ENCODE measurements at regions not wholly inside any gene's neighbourhood (a gene's known extent, or its start where the extent isn't known, plus 50 kb on each side); places are given as distances from the start of the nearest gene placed in this dataset.
"Not testable (repeated sequence)": the region's sequence is repeated elsewhere in the genome, so short reads cannot be mapped to it uniquely, and the experiment has no call there.

- Histone ChIP-seq H3K9me3 (ENCODE audit: insufficient read depth, low read length) (no peaks in the 10 kb centered on the region), H3K27ac (ENCODE audit: low read length) (no peak overlapping the region), H3K27me3 (ENCODE audit: low read depth, low read length) (peaks cover 2% of the 10 kb centered on the region; the same call in 1 of the 2 replicates), H3K4me3 (ENCODE audit: low read length) (no peak overlapping the region), H4K20me1 (ENCODE audit: insufficient read depth, low read length) (no peaks in the 10 kb centered on the region), H3K4me2 (ENCODE audit: low read length) (no peak overlapping the region), H2AFZ (ENCODE audit: low read depth, low read length) (no peak overlapping the region), H3K9ac (ENCODE audit: low read length) (no peak overlapping the region), H3K4me1 (ENCODE audit: low read length) (peaks cover 4% of the 10 kb centered on the region), H3K36me3 (replicated peaks; ENCODE audit: low read depth, low read length) (no peaks in the 10 kb centered on the region), H3K79me2 (ENCODE audit: low read length) (no peaks in the 10 kb centered on the region)
- TF ChIP-seq, protein P1, sequence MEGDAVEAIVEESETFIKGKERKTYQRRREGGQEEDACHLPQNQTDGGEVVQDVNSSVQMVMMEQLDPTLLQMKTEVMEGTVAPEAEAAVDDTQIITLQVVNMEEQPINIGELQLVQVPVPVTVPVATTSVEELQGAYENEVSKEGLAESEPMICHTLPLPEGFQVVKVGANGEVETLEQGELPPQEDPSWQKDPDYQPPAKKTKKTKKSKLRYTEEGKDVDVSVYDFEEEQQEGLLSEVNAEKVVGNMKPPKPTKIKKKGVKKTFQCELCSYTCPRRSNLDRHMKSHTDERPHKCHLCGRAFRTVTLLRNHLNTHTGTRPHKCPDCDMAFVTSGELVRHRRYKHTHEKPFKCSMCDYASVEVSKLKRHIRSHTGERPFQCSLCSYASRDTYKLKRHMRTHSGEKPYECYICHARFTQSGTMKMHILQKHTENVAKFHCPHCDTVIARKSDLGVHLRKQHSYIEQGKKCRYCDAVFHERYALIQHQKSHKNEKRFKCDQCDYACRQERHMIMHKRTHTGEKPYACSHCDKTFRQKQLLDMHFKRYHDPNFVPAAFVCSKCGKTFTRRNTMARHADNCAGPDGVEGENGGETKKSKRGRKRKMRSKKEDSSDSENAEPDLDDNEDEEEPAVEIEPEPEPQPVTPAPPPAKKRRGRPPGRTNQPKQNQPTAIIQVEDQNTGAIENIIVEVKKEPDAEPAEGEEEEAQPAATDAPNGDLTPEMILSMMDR (IDR thresholded peaks at IDR 0.05; ENCODE audit: low read depth, low read length) = no peak
- no peak for TF ChIP-seq EZH2phosphoT487 (IDR thresholded peaks at IDR 0.05; ENCODE audit: low read depth)
Measured at GRCh38 chr10:33086100-33086499, 128.1 kb upstream of the ITGB1 start.

DNA sequence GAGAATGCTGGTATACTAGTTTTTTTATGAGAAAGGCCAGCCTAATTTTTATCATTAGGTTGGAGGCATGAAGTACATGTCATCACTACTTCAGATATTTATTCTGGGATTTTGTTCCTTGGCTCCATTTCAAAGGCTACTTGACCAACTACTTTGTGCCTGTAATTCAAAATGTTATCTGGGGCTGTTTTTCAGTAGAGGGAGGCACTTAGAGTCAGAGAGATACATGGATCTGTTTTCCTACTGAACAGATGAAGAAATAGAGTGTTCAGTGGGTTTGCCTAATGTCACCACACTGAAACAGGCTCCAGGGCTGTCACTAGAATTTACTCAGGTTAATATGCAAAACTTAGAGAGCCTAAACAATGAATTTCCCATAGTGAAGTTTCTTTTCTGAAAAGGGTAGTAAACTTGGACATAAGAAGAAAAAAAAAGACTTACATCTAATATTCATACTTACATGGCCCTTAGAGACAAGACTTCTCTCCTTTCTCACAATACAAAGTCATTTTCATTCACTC lies 127.3 kb upstream of the ITGB1 start:
- H3K79me2 ChIP-seq (ENCODE audit: low read length) = no peaks in the 10 kb centered on the region
- H3K36me3 ChIP-seq (replicated peaks; ENCODE audit: low read depth, low read length) = no peaks in the 10 kb centered on the region
- H3K27ac ChIP-seq (ENCODE audit: low read length) = no peak overlapping the region
- peaks cover 2% of the 10 kb centered on the region; the same call in 1 of the 2 replicates for H3K27me3 ChIP-seq (ENCODE audit: low read depth, low read length)
- no peaks in the 10 kb centered on the region for H3K9me3 ChIP-seq (ENCODE audit: insufficient read depth, low read length)
- H3K4me2 ChIP-seq (ENCODE audit: low read length) = no peak overlapping the region
- H4K20me1 ChIP-seq (ENCODE audit: insufficient read depth, low read length) = no peaks in the 10 kb centered on the region
- H3K4me3 ChIP-seq (ENCODE audit: low read length) = no peak overlapping the region
- peaks cover 4% of the 10 kb centered on the region for H3K4me1 ChIP-seq (ENCODE audit: low read length)
- TF ChIP-seq, protein P1 (IDR thresholded peaks at IDR 0.05; ENCODE audit: low read depth, low read length) = no peak
- TF ChIP-seq EZH2phosphoT487 (IDR thresholded peaks at IDR 0.05; ENCODE audit: low read depth) = no peak
- H3K9ac ChIP-seq (ENCODE audit: low read length) = no peak overlapping the region
- H2AFZ ChIP-seq (ENCODE audit: low read depth, low read length) = no peak overlapping the region

GRCh38 chr10:33084453-33084852 lies 126.4 kb upstream of the ITGB1 start:
- Histone ChIP-seq H3K36me3 (replicated peaks; ENCODE audit: low read depth, low read length) (no peaks in the 10 kb centered on the region), H3K27ac (ENCODE audit: low read length) (no peak overlapping the region), H3K27me3 (ENCODE audit: low read depth, low read length) (no peaks in the 10 kb centered on the region), H3K79me2 (ENCODE audit: low read length) (no peaks in the 10 kb centered on the region), H3K9ac (ENCODE audit: low read length) (no peak overlapping the region), H3K4me1 (ENCODE audit: low read length) (peaks cover 4% of the 10 kb centered on the region), H3K4me3 (ENCODE audit: low read length) (no peak overlapping the region), H4K20me1 (ENCODE audit: insufficient read depth, low read length) (no peaks in the 10 kb centered on the region), H2AFZ (ENCODE audit: low read depth, low read length) (no peak overlapping the region), H3K9me3 (ENCODE audit: insufficient read depth, low read length) (no peaks in the 10 kb centered on the region), H3K4me2 (ENCODE audit: low read length) (no peak overlapping the region)
- TF ChIP-seq, protein P1 (IDR thresholded peaks at IDR 0.05; ENCODE audit: low read depth, low read length) = no peak
- no peak for TF ChIP-seq EZH2phosphoT487 (IDR thresholded peaks at IDR 0.05; ENCODE audit: low read depth)

- Histone ChIP-seq H3K4me3 (ENCODE audit: low read length) (no peak overlapping the region), H3K4me1 (ENCODE audit: low read length) (no peaks in the 10 kb centered on the region), H3K27me3 (ENCODE audit: low read depth, low read length) (no peaks in the 10 kb centered on the region), H3K9me3 (ENCODE audit: insufficient read depth, low read length) (no peaks in the 10 kb centered on the region), H3K4me2 (ENCODE audit: low read length) (no peak overlapping the region), H3K9ac (ENCODE audit: low read length) (no peak overlapping the region), H3K36me3 (replicated peaks; ENCODE audit: low read depth, low read length) (no peaks in the 10 kb centered on the region), H3K27ac (ENCODE audit: low read length) (no peak overlapping the region), H4K20me1 (ENCODE audit: insufficient read depth, low read length) (no peaks in the 10 kb centered on the region), H3K79me2 (ENCODE audit: low read length) (no peaks in the 10 kb centered on the region), H2AFZ (ENCODE audit: low read depth, low read length) (no peak overlapping the region)
- TF ChIP-seq, protein P1 (IDR thresholded peaks at IDR 0.05; ENCODE audit: low read depth, low read length) = no peak
- TF ChIP-seq EZH2phosphoT487 (IDR thresholded peaks at IDR 0.05; ENCODE audit: low read depth) = no peak
Measured at GRCh38 chr10:33082373-33082895, 124.4 kb upstream of the ITGB1 start.

DNA sequence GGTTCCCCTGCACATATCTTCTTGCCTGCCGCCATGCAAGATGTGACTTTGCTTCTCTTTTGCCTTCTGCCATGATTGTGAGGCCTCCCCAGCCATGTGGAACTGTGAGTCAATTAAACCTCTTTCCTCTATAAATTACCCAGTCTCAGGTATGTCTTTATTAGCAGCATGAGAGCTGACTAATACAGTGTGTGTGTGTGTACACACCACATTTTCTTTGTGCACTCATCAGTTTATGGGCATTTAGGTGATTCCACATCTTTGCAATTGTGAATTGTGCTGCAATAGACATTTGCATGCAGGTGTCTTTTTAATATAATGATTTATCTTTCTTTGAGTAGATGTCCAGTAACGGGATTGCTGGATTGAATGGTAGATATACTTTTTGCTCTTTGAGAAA lies 122.4 kb upstream of the ITGB1 start:
- not testable (repeated sequence) for H3K4me2 ChIP-seq (ENCODE audit: low read length); H4K20me1 ChIP-seq (ENCODE audit: insufficient read depth, low read length); H3K9me3 ChIP-seq (ENCODE audit: insufficient read depth, low read length); H3K9ac ChIP-seq (ENCODE audit: low read length); H3K4me1 ChIP-seq (ENCODE audit: low read length); H3K79me2 ChIP-seq (ENCODE audit: low read length); H2AFZ ChIP-seq (ENCODE audit: low read depth, low read length); H3K4me3 ChIP-seq (ENCODE audit: low read length); H3K27me3 ChIP-seq (ENCODE audit: low read depth, low read length); H3K36me3 ChIP-seq (replicated peaks; ENCODE audit: low read depth, low read length); H3K27ac ChIP-seq (ENCODE audit: low read length)
